22Rv1 (cell line): ENCODE measurements at regions not wholly inside any gene's neighbourhood (a gene's known extent, or its start where the extent isn't known, plus 50 kb on each side); places are given as distances from the start of the nearest gene placed in this dataset.

Source experiments
- H3K27ac ChIP-seq: fragments of 450-650 bp; 2 replicates; pipeline ENCODE4 v1.5.1; 2017
- CTCF ChIP-seq: fragments of 450-650 bp; IDR thresholded peaks from 2 replicates; pipeline ENCODE4 v1.5.1; 2017; ENCODE audit warnings: mild to moderate bottlenecking
- ZFX ChIP-seq: fragments of 450-650 bp; IDR thresholded peaks from 2 replicates; pipeline ENCODE4 v1.6.1; 2017; ENCODE audit warnings: antibody characterized with exemption, borderline replicate concordance

GRCh38 chr13:90014038-90014437 lies 1333.4 kb upstream of the MIR17HG start:
- TF ChIP-seq ZFX: no peak
- no peak for TF ChIP-seq CTCF
- no peak overlapping the region for H3K27ac ChIP-seq

- H3K27ac ChIP-seq: no peak overlapping the region
- TF ChIP-seq CTCF: no peak
- no peak for TF ChIP-seq ZFX
Observed at GRCh38 chr13:90015565-90016507, 1331.7 kb upstream of the MIR17HG start.

- H3K27ac ChIP-seq: no peak overlapping the region
- TF ChIP-seq CTCF (no peak), ZFX (no peak)
Observed at GRCh38 chr13:90016688-90017087, 1330.8 kb upstream of the MIR17HG start.

- no peak for TF ChIP-seq ZFX
- no peak for TF ChIP-seq CTCF
- no peak overlapping the region for H3K27ac ChIP-seq
Observed at GRCh38 chr13:90020536-90021070, 1326.9 kb upstream of the MIR17HG start.

GRCh38 chr13:90027409-90027808 lies 1320.1 kb upstream of the MIR17HG start:
- H3K27ac ChIP-seq: no peak overlapping the region
- TF ChIP-seq CTCF: no peak
- no peak for TF ChIP-seq ZFX

GRCh38 chr13:90032313-90032712 lies 1315.2 kb upstream of the MIR17HG start:
- H3K27ac ChIP-seq: peak overlapping the region; percentile 90
- no peak for TF ChIP-seq ZFX
- no peak for TF ChIP-seq CTCF
